H9 (cell line): ENCODE measurements at regions not wholly inside any gene's neighbourhood (a gene's known extent, or its start where the extent isn't known, plus 50 kb on each side); places are given as distances from the start of the nearest gene placed in this dataset.
"Not testable (repeated sequence)": the region's sequence is repeated elsewhere in the genome, so short reads cannot be mapped to it uniquely, and the experiment has no call there.

ENCODE experiments used
- DNase-seq: peaks from one replicate; pipeline ENCODE4 v3.0.0-alpha.2; 2017
- H2AFZ ChIP-seq: one replicate; pipeline ENCODE4 v1.6.1; 2013; ENCODE audit warnings: mild to moderate bottlenecking, low read length, control low read depth, moderate library complexity
- H2AK5ac ChIP-seq: 2 replicates; pipeline ENCODE4 v1.6.1; 2013; ENCODE audit warnings: low read length, control low read depth, mixed read lengths; ENCODE audit not compliant: insufficient read length
- H2BK120ac ChIP-seq: one replicate; pipeline ENCODE4 v1.6.1; 2013; ENCODE audit warnings: low read depth, mild to moderate bottlenecking, low read length, control low read depth, inconsistent platforms; ENCODE audit not compliant: poor library complexity, severe bottlenecking
- H2BK12ac ChIP-seq: 2 replicates; pipeline ENCODE4 v1.6.1; 2013; ENCODE audit warnings: low read length, control low read depth, mixed read lengths, low read depth; ENCODE audit not compliant: insufficient read length
- H2BK15ac ChIP-seq: 2 replicates; pipeline ENCODE4 v1.6.1; 2013; ENCODE audit warnings: low read depth, low read length, control low read depth
- H2BK20ac ChIP-seq: one replicate; pipeline ENCODE4 v1.6.1; 2013; ENCODE audit warnings: low read depth, mild to moderate bottlenecking, low read length, control low read depth, inconsistent platforms; ENCODE audit not compliant: poor library complexity, severe bottlenecking
- H2BK5ac ChIP-seq: 2 replicates; pipeline ENCODE4 v1.6.1; 2013; ENCODE audit warnings: low read length, control low read depth, mixed read lengths; ENCODE audit not compliant: insufficient read length
- H3K14ac ChIP-seq: 2 replicates; pipeline ENCODE4 v1.6.1; 2013; ENCODE audit warnings: low read length, control low read depth; ENCODE audit not compliant: insufficient read depth
- H3K18ac ChIP-seq: 2 replicates; pipeline ENCODE4 v1.6.1; 2013; ENCODE audit warnings: low read depth, mild to moderate bottlenecking, mixed read lengths, low read length, control low read depth; ENCODE audit not compliant: insufficient read length
- H3K23ac ChIP-seq: 2 replicates; pipeline ENCODE4 v1.6.1; 2013; ENCODE audit warnings: low read length, control low read depth, mixed read lengths, low read depth; ENCODE audit not compliant: insufficient read length
- H3K23me2 ChIP-seq: 2 replicates; pipeline ENCODE4 v1.6.1; 2013; ENCODE audit warnings: low read depth, mild to moderate bottlenecking, mixed read lengths, low read length, control low read depth; ENCODE audit not compliant: insufficient read length, poor library complexity, severe bottlenecking
- H3K27ac ChIP-seq: 2 replicates; pipeline ENCODE4 v1.5.1; 2013; ENCODE audit warnings: low read length, control low read depth, mixed read lengths, low read depth; ENCODE audit not compliant: insufficient read length
- H3K27me3 ChIP-seq: 2 replicates; pipeline ENCODE4 v1.6.1; 2013; ENCODE audit warnings: low read length, control low read depth, inconsistent platforms; ENCODE audit not compliant: insufficient read depth
- H3K4ac ChIP-seq: 2 replicates; pipeline ENCODE4 v1.6.1; 2013; ENCODE audit warnings: low read depth, mild to moderate bottlenecking, control low read depth, inconsistent platforms, low read length, moderate library complexity
- H3K4me1 ChIP-seq: 2 replicates; pipeline ENCODE4 v1.6.1; 2013; ENCODE audit warnings: low read length, control low read depth, inconsistent platforms; ENCODE audit not compliant: insufficient read depth
- H3K4me2 ChIP-seq: 2 replicates; pipeline ENCODE4 v1.6.1; 2013; ENCODE audit warnings: low read length, control low read depth, mixed read lengths; ENCODE audit not compliant: insufficient read length, insufficient read depth
- H3K56ac ChIP-seq: 2 replicates; pipeline ENCODE4 v1.6.1; 2013; ENCODE audit warnings: low read depth, mild to moderate bottlenecking, mixed read lengths, low read length, control low read depth; ENCODE audit not compliant: insufficient read length
- H3K79me1 ChIP-seq: 2 replicates; pipeline ENCODE4 v1.6.1; 2013; ENCODE audit warnings: low read depth, mild to moderate bottlenecking, moderate library complexity, low read length, control low read depth, inconsistent platforms; ENCODE audit not compliant: insufficient read depth, poor library complexity, severe bottlenecking
- H3K79me2 ChIP-seq: 2 replicates; pipeline ENCODE4 v1.6.1; 2013; ENCODE audit warnings: low read length, control low read depth, inconsistent platforms; ENCODE audit not compliant: insufficient read depth
- H3K9ac ChIP-seq: 2 replicates; pipeline ENCODE4 v1.6.1; 2013; ENCODE audit warnings: low read length, control low read depth, mixed read lengths; ENCODE audit not compliant: insufficient read length; ENCODE audit errors: extremely low read depth
- H3K9me3 ChIP-seq: one replicate; pipeline ENCODE4 v1.6.1; 2013; ENCODE audit warnings: low read depth, low read length, inconsistent platforms; ENCODE audit not compliant: control insufficient read depth
- H3T11ph ChIP-seq: one replicate; pipeline ENCODE4 v1.6.1; 2013; ENCODE audit warnings: mild to moderate bottlenecking, low read length, control low read depth, inconsistent platforms
- H4K20me1 ChIP-seq: one replicate; pipeline ENCODE4 v1.6.1; 2013; ENCODE audit not compliant: control insufficient read depth, insufficient read length, insufficient read depth
- H4K5ac ChIP-seq: 2 replicates; pipeline ENCODE4 v1.6.1; 2013; ENCODE audit warnings: low read depth, mild to moderate bottlenecking, mixed read lengths, low read length, control low read depth; ENCODE audit not compliant: insufficient read length
- H4K8ac ChIP-seq: replicated peaks from 2 replicates; pipeline ENCODE4 v1.6.1; 2013; ENCODE audit warnings: low read length, control low read depth, mixed read lengths, low read depth; ENCODE audit not compliant: insufficient read length
- H4K91ac ChIP-seq: 2 replicates; pipeline ENCODE4 v1.6.1; 2013; ENCODE audit warnings: low read depth, mild to moderate bottlenecking, moderate library complexity, mixed read lengths, low read length, control low read depth; ENCODE audit not compliant: insufficient read length
- H3K27ac Mint-ChIP-seq, 3 experiments: 2 replicates in 2 of 3; 3 replicates in 1 of 3; pipeline ENCODE4 v1.8.0; 2020 to 2021; ENCODE audit warnings: mixed read lengths in 3 of 3, mild to moderate bottlenecking in 1 of 3, moderate library complexity in 1 of 3
- H3K27me3 Mint-ChIP-seq: 2 replicates; pipeline ENCODE4 v1.8.0; 2021; ENCODE audit warnings: low read depth, mild to moderate bottlenecking, moderate library complexity, mixed read lengths
- H3K36me3 Mint-ChIP-seq, 3 experiments: 2 replicates in 2 of 3; 3 replicates in 1 of 3; pipeline ENCODE4 v1.8.0; 2020 to 2021; ENCODE audit warnings: low read depth in 3 of 3, mixed read lengths in 3 of 3; ENCODE audit not compliant: insufficient read depth in 1 of 3
- H3K4me1 Mint-ChIP-seq, 2 experiments: 2 replicates each; pipeline ENCODE4 v1.8.0; 2020; ENCODE audit warnings: mixed read lengths in 2 of 2
- H3K4me3 Mint-ChIP-seq, 2 experiments: 2 replicates in 1 of 2; 3 replicates in 1 of 2; pipeline ENCODE4 v1.8.0; 2020 to 2021; ENCODE audit warnings: mild to moderate bottlenecking in 2 of 2, mixed read lengths in 2 of 2, moderate library complexity in 1 of 2
- H3K9me3 Mint-ChIP-seq, 2 experiments: 2 replicates in 1 of 2; 3 replicates in 1 of 2; pipeline ENCODE4 v1.8.0; 2020; ENCODE audit warnings: mild to moderate bottlenecking in 2 of 2, mixed read lengths in 2 of 2, moderate library complexity in 1 of 2
- WGBS: extraction: QIAGEN DNeasy Blood & Tissue Kit; methylation state at CpG from one replicate; pipeline ENCODE4 v1.1.7; 2013; ENCODE audit warnings: missing lambda C conversion rate, low lambda C conversion rate, mixed read lengths; ENCODE audit not compliant: insufficient read length; ENCODE audit errors: extremely low coverage; 5-methylcytosine and 5-hydroxymethylcytosine counted together

GRCh38 chr7:159335181-159335926, 190.7 kb upstream of the VIPR2 start:
- not testable (repeated sequence) for H2BK12ac ChIP-seq, H2BK5ac ChIP-seq, H3K4me1 Mint-ChIP-seq, H3K18ac ChIP-seq, H3K4me2 ChIP-seq, H4K8ac ChIP-seq, H3K14ac ChIP-seq, H2BK15ac ChIP-seq, H3K56ac ChIP-seq, H3T11ph ChIP-seq, H3K23me2 ChIP-seq, H3K27me3 ChIP-seq, H3K79me1 ChIP-seq, H4K91ac ChIP-seq, H3K4ac ChIP-seq, H2AFZ ChIP-seq, H4K20me1 ChIP-seq, H2AK5ac ChIP-seq, H3K27me3 Mint-ChIP-seq, H3K9ac ChIP-seq, H2BK120ac ChIP-seq, H4K5ac ChIP-seq, H3K23ac ChIP-seq, H3K79me2 ChIP-seq, H3K9me3 ChIP-seq, H2BK20ac ChIP-seq, H3K4me1 ChIP-seq, H3K27ac ChIP-seq
- Mint-ChIP-seq H3K36me3 (peaks cover 0 to 10% (median 5%) of the 10 kb centered on the region in 3 experiments; a peak in 5 of 7 replicates), H3K9me3 (peaks cover 20 to 36% of the 10 kb centered on the region in 2 experiments), H3K27ac (peak overlapping the region in 1 of 3 experiments; percentile 92; a peak in 1 of 7 replicates), H3K4me3 (peak overlapping the region in 1 of 2 experiments; percentile 35; a peak in 1 of 5 replicates)
- DNase-seq = peak; percentile 53
- WGBS = no CpG with 5 or more reads among the region's 39 CpGs

GRCh38 chr7:159332854-159333479, 188.3 kb upstream of the VIPR2 start:
- H3T11ph ChIP-seq, H3K27ac ChIP-seq, H2BK12ac ChIP-seq, H3K18ac ChIP-seq, H3K23me2 ChIP-seq, H3K4me1 ChIP-seq, H2BK5ac ChIP-seq, H3K27me3 ChIP-seq, H3K14ac ChIP-seq, H2BK20ac ChIP-seq, H2AFZ ChIP-seq, H3K23ac ChIP-seq, H3K27me3 Mint-ChIP-seq, H3K9ac ChIP-seq, H2BK120ac ChIP-seq, H3K56ac ChIP-seq, H2BK15ac ChIP-seq, H3K4me1 Mint-ChIP-seq, H3K79me1 ChIP-seq, H4K5ac ChIP-seq, H3K4me2 ChIP-seq, H4K8ac ChIP-seq, DNase-seq, H4K20me1 ChIP-seq, H3K27ac Mint-ChIP-seq, H2AK5ac ChIP-seq, H4K91ac ChIP-seq, H3K4ac ChIP-seq, H3K79me2 ChIP-seq, H3K4me3 Mint-ChIP-seq: not testable (repeated sequence)
- WGBS = no CpG with 5 or more reads among the region's 1 CpG
- H3K36me3 Mint-ChIP-seq = peaks cover 0 to 15% (median 5%) of the 10 kb centered on the region in 3 experiments; a peak in 5 of 7 replicates
- H3K9me3 Mint-ChIP-seq = peaks cover 32 to 55% of the 10 kb centered on the region in 2 experiments
- H3K9me3 ChIP-seq = peaks cover 17% of the 10 kb centered on the region
